HG02840 (cell line): ENCODE measurements at regions not wholly inside any gene's neighbourhood (a gene's known extent, or its start where the extent isn't known, plus 50 kb on each side); places are given as distances from the start of the nearest gene placed in this dataset.
"Not testable (repeated sequence)": the region's sequence is repeated elsewhere in the genome, so short reads cannot be mapped to it uniquely, and the experiment has no call there.

Experiments
- ATAC-seq: cut with Tn5 transposase; IDR thresholded peaks from one replicate; pipeline ENCODE4 v1.9.1; 2021; ENCODE audit warnings: mild to moderate bottlenecking, moderate library complexity, moderate number of reproducible peaks; ENCODE audit not compliant: unreplicated experiment, low FRiP score

DNA sequence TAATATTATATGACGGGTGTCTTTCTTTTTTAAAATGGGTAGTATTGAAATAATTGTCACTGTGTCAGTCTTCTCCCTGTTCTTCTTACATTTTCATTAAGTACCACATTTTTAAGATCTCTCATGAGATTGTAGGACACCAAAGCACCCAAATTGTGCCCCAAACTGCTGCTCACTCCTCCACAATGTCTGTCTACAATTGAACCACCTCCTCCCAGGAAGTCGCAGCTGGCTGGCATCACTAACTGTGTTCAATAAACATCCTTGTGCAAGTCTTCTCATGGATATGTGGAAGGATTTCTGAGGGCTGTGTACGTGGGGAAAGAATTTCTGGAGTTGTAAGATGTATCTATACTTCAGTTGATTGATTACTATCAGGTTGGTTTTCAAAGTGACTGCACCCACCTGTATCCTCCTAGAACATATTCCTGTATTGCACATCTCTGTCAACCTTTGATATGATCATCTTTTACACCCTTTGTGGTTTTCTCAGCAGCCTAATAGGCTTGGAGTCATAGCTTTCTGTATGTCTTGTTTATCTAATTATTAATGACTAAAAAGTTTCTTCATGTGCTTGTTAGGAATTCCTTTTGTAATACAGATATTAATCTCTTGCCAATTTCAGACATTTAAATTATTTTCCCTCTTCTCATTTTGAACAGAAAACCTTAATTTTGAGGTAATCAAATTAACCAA lies 774.9 kb downstream of the RNF144A start:
- no peak for ATAC-seq

DNA sequence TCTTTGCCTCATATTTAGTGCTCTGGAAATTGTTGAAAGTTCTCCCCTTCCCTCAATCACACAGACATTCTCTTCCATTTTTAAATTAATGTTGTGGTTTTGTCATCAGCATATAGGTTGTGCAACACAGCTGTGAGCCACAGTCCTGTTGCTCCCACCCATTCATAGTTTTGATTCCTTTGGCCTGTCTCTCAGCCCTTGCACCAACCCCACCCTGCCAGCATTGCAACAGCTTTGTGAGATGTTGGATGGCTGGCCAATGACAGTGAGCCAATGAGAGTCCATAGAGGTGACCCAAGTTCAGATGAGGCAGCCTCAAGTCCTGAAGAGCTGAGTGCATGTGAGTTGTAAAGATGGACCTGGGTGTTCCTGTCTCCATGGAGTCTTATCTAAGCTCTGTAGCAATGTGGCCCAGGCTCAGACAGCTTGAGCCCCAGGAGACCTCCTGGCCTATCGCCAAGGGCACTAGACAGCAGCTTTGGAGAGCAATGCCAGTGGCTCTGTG lies 775.5 kb downstream of the RNF144A start:
- no peak for ATAC-seq

DNA sequence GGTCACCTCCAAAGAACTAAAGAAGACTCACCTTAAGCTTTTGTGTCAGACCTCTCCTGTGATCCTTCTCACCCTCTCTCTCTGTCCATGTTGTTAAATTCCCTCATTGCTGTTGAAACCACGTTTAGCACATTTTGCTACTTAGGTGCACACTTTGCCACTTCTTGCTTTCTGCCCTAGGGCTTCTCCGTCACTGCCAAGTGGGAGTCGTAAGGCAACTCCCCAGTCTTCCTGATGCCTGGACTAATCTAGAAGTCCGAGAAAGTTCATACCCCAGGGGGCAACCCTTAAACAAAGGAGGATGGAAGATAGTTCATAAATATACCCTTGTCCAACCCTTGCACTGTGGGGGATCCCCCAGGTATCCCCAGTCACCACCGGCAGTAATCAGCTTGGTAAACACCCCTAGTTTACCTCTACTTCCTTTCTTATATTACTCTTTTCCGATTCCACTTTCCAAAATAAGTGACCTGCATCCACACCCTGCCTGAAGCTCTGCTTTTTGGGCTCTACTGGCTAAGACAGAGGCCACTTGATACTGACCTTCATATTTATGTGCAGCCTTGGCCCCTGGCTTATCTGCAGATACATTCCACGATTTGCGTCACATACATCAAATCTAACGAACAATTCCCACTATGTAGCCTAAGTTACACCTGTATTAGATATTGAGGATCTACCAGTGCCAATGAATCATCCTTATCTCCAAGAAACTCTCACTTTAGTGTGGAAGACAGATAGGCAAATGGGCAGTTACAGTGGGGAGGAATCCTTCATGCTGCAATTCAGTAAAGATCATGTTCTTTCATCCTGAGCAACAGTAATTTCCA lies 776.2 kb downstream of the RNF144A start:
- no peak for ATAC-seq

DNA sequence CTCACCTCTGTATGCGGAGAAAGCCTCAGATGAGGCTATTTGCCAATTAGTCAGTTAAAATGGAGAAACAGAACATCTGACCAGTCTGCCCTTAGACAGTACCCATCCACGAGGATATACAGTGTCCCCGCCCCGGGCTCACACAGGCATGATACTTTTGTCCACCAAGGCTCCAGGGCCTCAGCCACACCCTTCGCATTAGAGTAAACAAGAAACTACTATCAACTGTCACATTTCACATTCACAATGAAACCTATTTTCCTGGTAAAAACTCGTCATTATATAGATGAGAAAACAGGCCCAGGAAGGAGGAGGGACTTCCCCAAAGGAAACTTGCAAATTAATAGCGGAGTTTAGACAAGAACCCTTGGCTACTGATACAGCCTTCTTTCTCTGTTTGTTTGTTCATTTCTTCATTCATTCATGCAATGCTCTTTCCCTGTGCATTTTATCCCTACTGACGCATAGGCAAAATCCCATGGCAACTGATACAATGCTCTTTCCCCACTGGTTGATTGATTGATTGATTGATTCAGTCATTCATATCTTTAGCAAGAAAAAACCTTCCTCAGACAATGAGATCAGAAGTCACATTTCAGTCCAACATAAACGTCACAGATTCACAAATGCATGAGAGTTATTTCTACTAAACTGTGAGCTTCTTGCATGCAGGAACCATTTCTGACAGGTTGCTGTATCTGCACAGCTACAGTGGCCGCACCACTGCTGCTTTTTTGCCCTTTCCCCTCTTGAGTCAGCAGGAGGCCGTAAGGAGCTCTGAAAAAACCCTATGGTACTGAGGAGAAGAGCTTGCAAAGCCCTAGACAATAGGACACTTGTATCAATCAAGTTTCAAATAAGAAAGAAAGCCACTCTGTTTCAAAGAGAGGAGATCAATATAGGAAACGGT lies 777.1 kb downstream of the RNF144A start:
- no peak for ATAC-seq

DNA sequence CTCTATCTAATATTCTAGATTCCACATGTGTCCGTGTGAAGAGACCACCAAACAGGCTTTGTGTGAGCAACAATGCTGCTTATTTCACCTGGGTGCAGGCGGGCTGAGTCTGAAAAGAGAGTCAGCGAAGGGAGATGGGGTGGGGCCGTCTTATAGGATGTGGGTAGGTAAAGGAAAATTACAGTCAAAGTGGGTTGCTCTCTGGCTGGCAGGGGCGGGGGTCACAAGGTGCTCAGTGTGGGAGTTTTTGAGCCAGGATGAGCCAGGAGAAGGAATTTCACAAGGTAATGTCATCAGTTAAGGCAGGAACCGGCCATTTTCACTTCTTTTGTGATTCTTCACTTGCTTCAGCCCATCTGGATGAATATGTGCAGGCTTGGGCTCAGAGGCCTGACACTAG lies 779.3 kb downstream of the RNF144A start:
- not testable (repeated sequence) for ATAC-seq

DNA sequence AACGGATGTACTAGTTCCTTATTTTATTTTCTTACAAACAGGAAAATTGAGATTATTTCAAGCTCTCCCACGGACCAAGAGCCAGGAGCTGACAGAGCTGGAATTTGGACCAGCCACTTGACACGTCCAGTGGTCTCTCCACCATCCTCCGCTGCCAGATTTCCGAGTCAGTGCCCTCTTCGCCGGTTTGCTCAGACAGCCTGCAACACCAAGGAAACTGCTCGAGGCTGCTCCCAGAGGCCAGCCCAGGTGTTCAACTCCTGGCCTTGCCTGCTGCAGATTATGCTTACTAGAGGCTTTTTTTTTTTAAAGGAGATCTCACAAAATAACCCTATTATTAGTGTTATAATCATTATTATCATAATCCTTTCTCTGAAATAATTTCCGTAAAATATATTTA lies 779.8 kb downstream of the RNF144A start:
- ATAC-seq, result no peak

DNA sequence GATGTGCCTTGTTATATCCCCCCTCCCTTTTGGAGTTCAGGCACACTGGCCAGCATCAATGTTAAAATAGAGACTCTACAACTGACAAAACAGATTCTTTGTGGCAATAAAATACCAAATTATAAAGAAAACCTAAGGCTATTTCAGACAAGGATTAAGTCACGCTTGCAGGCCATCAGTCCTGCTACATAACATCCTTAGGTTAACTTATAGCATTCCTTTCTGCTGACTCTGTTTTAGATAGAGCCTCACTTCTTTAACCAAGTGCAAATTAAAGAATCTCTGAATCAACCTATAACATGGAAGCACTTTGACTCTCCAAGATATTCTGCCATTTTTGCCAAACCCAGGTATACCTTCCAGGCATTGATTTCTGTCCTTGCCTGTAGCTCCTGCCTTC lies 784.6 kb downstream of the RNF144A start:
- ATAC-seq, result no peak

DNA sequence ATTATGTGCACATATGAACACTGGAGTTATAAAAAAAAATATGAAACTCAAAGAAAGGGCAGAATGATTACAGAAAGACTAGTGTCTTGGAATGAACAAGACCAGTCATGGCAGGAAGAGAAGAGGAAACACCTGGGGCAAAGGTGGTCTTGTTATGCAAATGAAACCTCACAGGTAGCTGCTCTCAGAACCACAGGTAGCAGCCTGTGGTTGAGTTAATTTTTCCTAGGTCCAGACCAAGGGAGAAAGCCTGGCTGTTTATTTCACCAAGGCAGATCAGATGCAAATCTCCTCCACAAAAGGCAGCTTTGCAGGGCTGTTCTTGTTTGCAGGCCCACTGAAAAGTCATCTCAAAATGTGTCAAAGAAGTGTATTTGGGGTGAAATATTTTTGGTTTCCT lies 785.8 kb downstream of the RNF144A start:
- no peak for ATAC-seq

DNA sequence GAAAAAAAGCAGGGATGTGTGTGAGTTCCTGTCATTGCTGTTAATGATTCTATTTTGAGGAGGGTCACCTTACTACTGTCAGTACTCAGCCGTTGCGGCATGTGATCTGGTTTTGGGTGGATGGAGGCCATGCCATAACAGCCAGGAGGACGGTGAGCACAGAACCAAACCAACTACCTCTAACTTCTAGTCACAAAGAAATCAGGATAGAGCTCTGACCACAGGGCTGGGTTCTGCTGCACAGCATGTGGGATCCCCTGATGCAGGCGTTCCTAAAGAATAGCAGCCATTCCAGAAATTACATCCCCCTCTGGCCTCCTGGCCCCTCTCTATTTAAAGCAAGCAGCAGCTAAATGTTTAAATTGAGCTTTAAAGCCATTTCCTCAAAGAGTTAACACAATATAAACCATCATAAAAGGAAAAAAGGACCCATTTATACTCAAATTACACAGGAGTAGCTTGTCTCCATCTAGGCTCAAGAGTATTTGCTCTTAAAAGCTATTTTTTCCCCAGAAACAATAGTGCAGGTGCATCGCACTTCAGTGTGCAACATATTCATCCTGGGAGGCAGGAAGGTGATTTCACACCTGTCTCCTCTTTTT lies 786.4 kb downstream of the RNF144A start:
- no peak for ATAC-seq

DNA sequence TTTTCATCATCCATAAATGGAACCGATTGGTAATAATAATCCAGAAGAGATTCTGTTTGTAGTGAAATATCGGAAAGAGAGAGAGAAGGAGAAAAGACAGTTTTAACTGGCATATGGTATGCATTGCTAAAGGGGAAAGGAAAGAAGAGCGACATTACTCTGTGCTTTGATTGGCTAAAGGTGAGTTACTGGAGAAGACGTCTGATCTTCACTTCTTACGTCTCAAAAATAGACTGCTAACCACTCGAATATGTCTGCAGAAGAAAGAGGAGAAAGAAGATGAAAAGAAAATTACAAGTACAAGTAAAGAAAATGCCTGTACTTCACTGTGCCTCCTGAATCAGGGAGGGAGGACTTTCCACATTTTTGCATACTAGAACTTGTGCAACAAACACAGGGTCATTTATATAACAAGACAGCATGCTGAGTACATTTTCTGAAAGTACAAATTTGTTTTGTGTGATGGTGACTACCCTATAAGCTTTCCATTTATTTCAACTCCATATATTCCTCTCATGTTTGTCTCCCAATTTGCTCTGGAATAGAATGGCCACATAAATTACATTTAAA lies 787.2 kb downstream of the RNF144A start:
- ATAC-seq, result no peak

DNA sequence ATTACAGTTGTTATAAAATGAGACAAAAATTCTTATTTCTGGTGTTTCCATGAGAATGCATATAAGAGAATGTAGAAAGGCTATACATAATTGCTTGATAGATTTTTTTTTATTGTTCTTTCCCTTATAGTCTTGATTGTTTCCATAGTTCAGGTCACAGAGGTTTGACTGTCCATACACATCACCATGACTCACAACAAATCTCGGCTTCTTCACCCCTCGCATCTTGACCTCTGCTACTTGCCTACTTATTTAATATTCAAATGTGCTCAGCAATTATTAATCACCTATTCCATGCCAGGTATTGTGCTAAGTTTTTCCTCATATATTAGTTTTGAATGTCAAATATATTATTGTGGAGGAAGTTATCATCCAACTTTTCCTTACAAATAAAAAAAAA lies 789.6 kb downstream of the RNF144A start:
- no peak for ATAC-seq

DNA sequence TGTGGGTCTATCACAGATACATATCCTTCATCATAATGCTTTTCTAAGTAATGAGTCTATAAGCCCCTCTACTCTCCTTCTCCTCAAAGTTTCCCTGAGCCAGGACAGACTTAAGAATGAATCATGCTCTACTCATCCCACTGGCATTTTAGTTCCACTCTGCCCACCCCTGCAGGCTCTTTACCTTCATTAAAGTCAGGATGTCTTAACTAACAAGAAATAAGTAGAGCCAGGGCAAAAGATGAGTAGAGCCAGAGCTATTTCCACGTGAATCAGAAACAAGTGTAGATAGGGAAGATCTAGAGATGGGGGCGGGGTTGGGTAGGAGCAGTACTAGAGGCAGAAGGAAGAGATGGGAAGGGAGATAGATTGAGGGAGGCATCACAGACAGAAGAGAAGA lies 790.5 kb downstream of the RNF144A start:
- no peak for ATAC-seq

DNA sequence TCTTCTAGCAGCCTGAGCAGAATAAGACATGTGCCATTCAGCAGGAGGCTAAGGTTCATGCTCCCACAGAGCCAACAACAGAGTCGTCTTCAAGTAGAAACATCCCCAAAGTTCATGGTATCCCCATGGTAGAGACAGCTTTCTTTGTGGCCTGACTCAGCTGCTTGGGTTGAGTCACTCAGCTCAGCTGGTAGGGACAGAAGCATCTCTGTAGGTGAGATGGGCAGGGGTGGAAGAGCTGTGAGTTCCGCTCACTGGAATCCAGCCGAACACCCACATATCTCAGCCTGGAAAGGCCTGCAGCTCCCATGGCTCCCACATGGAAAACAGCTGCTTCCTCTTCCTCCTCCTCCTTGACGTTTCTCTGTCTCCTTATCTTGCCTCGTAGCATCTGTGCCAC lies 792.7 kb downstream of the RNF144A start:
- ATAC-seq, result no peak

DNA sequence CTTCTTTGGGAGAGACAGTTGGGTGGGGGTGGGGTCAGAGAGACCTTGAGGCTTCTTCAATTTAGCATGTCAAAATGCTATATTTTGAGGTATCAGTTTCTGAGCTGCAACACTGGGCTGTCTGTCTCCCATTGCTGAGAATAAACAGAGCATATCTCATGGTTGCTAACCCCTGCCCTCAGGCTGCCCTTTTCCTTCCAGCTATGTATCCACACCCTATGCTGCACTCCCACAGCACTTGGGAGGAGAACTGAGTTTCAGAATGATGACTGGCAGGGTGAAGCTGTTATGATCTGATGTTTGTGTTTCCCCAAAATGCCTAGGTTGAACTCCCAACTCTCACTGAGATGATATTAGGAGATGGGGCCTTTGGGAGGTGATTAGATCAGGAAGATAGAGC lies 794.0 kb downstream of the RNF144A start:
- ATAC-seq, result no peak

DNA sequence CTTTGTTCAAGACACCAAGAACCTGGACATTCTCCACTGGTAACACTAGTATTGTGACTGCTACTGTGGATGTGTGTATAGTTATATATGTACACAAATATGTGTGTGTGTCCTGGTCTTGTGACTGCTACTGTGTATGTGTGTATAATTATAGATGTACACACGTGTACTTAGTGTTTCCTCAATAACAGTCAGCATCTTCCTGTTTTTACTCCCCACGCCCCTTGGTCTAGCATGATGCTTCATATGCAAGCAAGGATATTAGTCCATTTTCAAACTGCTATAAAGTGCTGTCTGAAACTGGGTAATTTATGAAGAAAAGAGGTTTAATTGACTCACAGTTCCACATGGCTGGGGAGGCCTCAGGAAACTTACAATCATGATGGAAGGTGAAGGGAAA lies 802.7 kb downstream of the RNF144A start:
- ATAC-seq, result no peak

DNA sequence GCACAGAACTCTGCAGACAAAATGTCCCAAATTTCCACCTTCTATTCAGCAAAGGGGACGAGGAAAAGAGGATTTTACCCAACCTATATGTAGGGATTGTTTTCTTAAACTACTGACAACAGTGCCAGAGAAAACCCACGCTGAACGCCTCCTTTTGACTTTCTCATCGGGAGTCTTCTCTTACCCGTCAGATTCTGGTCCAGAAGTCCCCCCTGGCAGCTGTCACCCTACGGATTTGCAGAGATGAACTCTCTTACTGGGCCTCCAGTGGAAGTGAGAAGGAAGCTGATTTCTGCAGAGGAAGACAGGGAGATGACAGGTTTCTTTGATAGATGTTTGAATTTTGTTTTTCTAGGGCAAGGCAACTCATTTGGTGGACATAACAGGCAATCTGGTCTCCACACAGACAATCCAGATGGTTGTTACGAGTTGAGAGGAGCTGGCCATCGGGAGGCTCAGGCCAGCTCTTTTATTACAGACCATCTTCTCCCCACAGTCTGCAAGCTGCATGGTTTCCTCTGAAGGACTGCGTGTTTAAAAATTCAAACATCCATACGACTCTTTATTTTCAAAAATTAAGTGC lies 804.3 kb downstream of the RNF144A start:
- ATAC-seq, result no peak

DNA sequence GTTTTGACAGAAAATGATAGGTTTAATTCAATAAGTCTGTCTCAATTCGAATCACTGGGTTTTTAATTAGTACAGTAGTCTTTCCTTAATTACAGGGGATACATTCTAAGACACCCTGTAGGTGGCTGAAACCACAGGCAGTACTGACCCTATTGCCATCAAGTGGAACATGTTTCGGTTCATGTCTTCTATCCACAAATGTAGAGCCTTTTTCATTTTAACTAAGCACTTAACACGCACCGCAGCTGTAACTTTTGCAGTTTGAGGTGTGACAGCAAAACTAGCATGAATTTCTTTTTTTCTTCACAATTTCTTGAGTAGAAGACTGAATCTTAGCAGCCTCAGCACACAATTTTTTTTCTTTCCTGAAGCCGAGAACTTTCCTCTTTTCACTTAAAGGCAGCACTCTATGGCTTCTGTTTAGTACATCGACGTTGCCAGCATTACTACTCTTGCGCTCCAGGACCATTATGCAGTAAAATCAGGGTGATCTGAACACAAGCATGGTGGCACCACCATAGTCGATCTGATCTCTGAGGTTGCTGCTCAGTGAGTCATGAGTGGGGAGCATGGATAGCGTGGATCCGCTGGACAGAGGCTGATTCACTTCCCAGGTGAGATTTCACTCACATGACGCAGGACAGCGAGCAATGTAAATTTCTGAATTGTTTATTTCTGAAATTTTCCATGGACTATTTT lies 805.1 kb downstream of the RNF144A start:
- ATAC-seq, result no peak

DNA sequence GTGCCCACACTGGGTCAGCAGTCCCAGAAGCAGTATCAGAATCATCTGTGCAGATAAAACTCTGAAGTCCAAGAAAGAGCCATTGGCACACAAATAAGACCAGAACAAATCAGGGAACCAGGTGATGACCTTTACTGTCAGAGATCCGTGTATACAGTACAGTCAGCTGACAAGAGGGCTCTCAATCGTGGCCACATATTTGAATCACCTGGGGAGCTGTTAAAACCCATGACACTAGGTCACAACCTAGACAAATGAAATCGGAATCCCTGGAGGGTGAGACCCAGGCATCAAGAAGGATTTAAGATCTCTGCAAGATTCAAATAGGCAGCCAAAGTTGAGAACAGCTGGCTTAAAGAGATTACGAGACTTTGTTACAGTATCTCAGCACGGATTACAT lies 807.1 kb downstream of the RNF144A start:
- no peak for ATAC-seq

DNA sequence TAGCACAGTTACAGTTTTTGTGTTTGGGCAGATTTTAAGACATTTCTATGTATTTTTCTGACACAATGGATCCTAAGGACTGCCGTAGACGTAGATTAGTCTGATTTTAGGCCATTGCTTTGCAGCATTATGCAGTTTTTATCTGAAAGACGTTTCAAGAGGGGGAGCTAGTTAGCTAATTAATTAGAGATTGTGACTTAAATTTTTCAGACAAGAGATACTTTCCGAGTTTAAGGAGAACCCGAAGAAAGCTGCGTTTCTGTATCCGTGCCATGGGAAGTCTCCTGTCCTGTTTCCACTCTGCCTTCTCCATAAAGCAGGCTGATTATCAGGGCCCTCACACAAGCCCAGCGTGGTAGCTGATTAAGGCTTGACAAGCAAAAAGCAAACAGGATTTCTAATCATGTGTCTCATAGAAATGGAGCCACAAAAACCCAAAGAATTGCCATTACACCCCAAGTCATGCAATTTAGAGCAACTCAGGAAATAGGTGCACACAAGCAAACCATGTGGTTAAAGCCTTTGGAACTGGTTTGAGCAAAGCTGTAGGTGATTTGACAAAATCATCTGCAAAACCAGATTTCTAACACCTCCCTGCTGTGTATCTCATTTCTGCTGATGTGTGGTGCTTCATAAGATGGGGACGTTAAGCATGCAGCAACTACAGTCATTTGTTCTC lies 808.1 kb downstream of the RNF144A start:
- ATAC-seq, result no peak
